Heart right ventricle (tissue), 16 donors: ENCODE measurements at regions not wholly inside any gene's neighbourhood (a gene's known extent, or its start where the extent isn't known, plus 50 kb on each side); places are given as distances from the start of the nearest gene placed in this dataset.

Experiments used
- ATAC-seq, 8 donors: fragments of 200-7000 bp; cut with Tn5 transposase; one replicate each; pipeline ENCODE4 v1.9.1; 2020; ENCODE audit warnings: mild to moderate bottlenecking in 8 of 8, moderate library complexity in 8 of 8, moderate number of reproducible peaks in 1 of 8
- DNase-seq, 2 donors: peaks; one replicate each; pipeline ENCODE4 v3.0.0-alpha.2; 2020
- H3K27ac ChIP-seq, 10 donors: fragments of 200-600 bp; sonication (generic) in 2 of 10; one replicate each; pipeline versions ENCODE4 v1.5.0 to v1.8.0; 2020 to 2022; ENCODE audit warnings: mild to moderate bottlenecking in 3 of 10
- H3K27me3 ChIP-seq, 7 donors: fragments of 200-600 bp; one replicate each; pipeline ENCODE4 v1.8.0; 2021 to 2022; ENCODE audit warnings: mild to moderate bottlenecking in 2 of 7
- H3K36me3 ChIP-seq, 9 donors: fragments of 200-600 bp; sonication (generic) in 1 of 9; one replicate each; pipeline versions ENCODE4 v1.5.0 to v1.8.0; 2020 to 2022; ENCODE audit warnings: mild to moderate bottlenecking in 2 of 9
- H3K4me1 ChIP-seq, 9 donors: fragments of 200-600 bp; sonication (generic) in 1 of 9; one replicate each; pipeline versions ENCODE4 v1.5.0 to v1.8.0; 2020 to 2022; ENCODE audit warnings: mild to moderate bottlenecking in 4 of 9
- H3K4me3 ChIP-seq, 10 donors: fragments of 200-600 bp; sonication (generic) in 2 of 10; one replicate each; pipeline versions ENCODE4 v1.5.0 to v1.8.0; 2020 to 2022; ENCODE audit warnings: mild to moderate bottlenecking in 7 of 10, moderate library complexity in 2 of 10
- H3K9me3 ChIP-seq, 11 donors: fragments of 200-600 bp in 10 of 11; sonication (generic) in 2 of 11; one replicate each; pipeline versions ENCODE4 v1.5.0 to v1.8.0; 2013 to 2022; ENCODE audit warnings: mild to moderate bottlenecking in 2 of 11, control low read depth in 1 of 11, moderate library complexity in 1 of 11
- CTCF ChIP-seq, 9 donors: fragments of 200-600 bp; sonication (generic) in 2 of 9; IDR thresholded peaks; one replicate each; pipeline versions ENCODE4 v1.5.0 to v1.8.0; 2021 to 2022; ENCODE audit warnings: antibody characterized with exemption in 9 of 9, mild to moderate bottlenecking in 5 of 9, moderate library complexity in 1 of 9
- WGBS, 2 donors: extraction: QIAGEN DNeasy Blood & Tissue Kit; methylation state at CpG; one replicate each; pipeline ENCODE4 v1.1.7; 2013; ENCODE audit warnings: inconsistent platforms in 1 of 2; 5-methylcytosine and 5-hydroxymethylcytosine counted together
- intact Hi-C, 10 donors: fragments of 100-400 bp; cut with DNase I; formaldehyde crosslinking; loops; one replicate each; pipeline versions ENCODE4 v1.11.1 to v1.14.2; 2022
- donor health status: Arrhythmogenic right ventricular cardiomyopathy.
- donor health status: ischemic (EF 13 %, LVEDD 7.1; RV severe dilation, severe dysfunction).
- donor health status: healthy with polysubstance abuse.
- donor health status: DM: no; HTN: yes; CAD: no.
- donor health status: DM: no; HTN: no; CAD: no.
- donor health status: ischemic (EF 25% LVEDD 6.9; RV normal size, moderate dysfunction).
- donor health status: ischemic (EF 25% LVEDD 5.7; RV mildly dilated, moderate dysfunction).
- donor health status: healthy.
- donor health status: DM: yes; HTN: yes; CAD: no.
- donor health status: Ischemic cardiomyopathy.
- donor health status: ischemic (EF 35%, LVEDD 5.7; RV mildly dilated, moderate dysfunction).
- donor health status: nonischemic (EF 11% LVEDD 7.7; RV severe dilation, severe dysfunction).
- donor health status: DM: yes; HTN: yes; CAD: no.
- donor health status: PGD.
- donor health status: ischemic (EF 29% LVEDD 5.4; RV normal size, mild dysfunction).
- donor health status: nonischemic (EF 23%, LVEDD 6.1; RV moderate dilation, normal function).

DNA sequence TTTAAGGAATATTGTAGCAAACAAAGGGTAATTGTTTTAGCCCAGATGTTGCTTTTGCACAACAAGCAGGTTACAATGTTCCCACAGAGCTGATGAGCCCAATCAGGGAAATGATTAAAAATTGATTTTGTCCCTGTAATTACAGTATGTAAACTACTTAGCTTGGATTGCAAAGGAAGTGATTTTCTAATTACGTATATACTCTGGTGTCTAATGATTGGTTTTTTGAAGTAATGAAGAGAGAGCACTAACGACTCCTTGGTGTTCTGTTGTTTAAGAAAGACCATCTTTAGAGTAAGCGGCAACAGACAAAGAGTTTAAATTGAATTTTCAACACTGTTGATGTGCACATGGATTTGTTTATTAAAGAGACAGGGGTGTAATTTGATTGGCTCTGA, 95.3 kb upstream of the ZNF536 start:
- intact Hi-C loops = no loop called here
- H3K9me3 ChIP-seq = peaks cover 0 to 17% (median 2%) of the 10 kb centered on the region in 11 donors
- DNase-seq = no peak
- no peak overlapping the region for H3K4me3 ChIP-seq
- ATAC-seq = no peak
- WGBS, 2 donors = 67 to 68% methylated on average over 3 of the region's 3 CpGs
- TF ChIP-seq CTCF (IDR thresholded peaks at IDR 0.05) = no peak
- peaks cover 0 to 6% (median 0%) of the 10 kb centered on the region in 9 donors for H3K4me1 ChIP-seq
- H3K27ac ChIP-seq = no peak overlapping the region
- no peaks in the 10 kb centered on the region for H3K36me3 ChIP-seq
- peaks cover 0 to 27% (median 0%) of the 10 kb centered on the region in 7 donors for H3K27me3 ChIP-seq

DNA sequence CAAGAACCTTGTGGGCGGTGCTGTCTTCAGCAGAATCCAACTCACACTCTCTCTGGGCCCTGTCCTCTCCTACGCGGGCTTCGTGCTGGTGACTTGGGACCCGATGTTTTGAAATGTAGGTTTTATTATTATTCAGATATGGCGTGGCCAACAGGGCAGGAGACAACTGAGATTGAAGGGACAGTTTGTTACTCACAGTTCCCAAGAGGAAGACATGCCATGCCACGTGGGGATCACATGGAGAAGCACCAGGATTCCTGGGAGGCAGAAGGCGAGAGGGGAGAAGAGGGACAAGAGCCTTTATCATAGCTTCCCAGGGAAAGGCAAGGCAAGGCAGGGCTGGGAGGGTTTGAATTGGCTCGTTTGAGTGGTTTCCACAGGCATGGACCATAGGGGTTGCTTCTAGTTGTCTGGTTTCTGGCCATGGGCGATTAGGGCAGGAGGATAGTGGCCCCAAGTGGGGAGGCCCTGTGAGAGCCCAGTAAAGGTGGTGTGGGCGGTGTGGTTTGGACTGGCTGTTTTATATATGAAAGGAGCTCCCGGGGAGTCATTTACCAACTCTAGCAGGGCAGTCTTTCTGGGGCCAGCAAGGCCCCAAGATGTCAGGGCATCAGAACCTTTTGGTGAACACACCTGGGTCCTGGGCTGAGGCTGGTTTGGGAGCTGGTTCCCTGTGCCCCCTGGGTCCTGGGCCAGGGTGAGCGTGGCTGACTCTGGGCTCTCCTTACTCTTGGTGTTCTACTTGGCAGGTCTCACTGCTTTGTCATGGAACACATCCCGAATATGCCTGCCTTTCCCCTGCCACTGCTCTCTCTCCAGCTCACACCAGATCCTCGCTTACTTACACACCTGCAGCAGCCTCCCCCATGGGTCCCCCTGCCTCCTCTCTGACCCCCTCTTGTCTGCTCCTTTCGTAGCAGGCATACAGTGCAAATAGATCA, 94.0 kb upstream of the ZNF536 start:
- no peak overlapping the region for H3K4me3 ChIP-seq
- ATAC-seq = peak in 4 of 8 donors; percentile 37 to 62 (median 56)
- peaks cover 0 to 27% (median 0%) of the 10 kb centered on the region in 7 donors for H3K27me3 ChIP-seq
- no peaks in the 10 kb centered on the region for H3K36me3 ChIP-seq
- H3K27ac ChIP-seq = no peak overlapping the region
- peaks cover 0 to 6% (median 0%) of the 10 kb centered on the region in 9 donors for H3K4me1 ChIP-seq
- intact Hi-C loops = no loop called here
- WGBS, 2 donors = 80 to 83% methylated on average over 16 of the region's 16 CpGs
- DNase-seq = peak in 1 of 2 donors; percentile 12
- peaks cover 0 to 5% (median under 1%) of the 10 kb centered on the region in 11 donors for H3K9me3 ChIP-seq
- TF ChIP-seq CTCF (IDR thresholded peaks at IDR 0.05) = no peak

DNA sequence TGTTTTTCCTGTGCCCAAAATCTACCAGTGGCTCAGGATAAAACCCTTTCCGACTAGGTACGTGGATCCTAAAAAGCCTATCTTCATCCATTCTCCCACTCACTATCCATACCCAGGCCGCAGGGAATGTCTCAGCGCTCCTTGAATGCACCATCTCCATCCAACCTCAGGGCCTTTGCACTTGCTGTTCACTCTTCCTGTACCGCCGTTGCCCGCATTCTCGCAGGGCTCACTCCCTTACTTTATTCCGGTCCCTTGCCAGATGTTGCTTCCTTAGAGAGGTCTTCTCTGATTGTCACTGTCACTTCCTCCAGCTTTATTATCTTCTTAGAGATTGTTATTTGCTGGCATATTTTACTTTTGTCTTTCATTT, 93.3 kb upstream of the ZNF536 start:
- WGBS, 2 donors = 92 to 93% methylated on average over 9 of the region's 9 CpGs
- Histone ChIP-seq H3K4me1 (peaks cover 0 to 6% (median 0%) of the 10 kb centered on the region in 9 donors), H3K36me3 (no peaks in the 10 kb centered on the region), H3K27me3 (peaks cover 0 to 27% (median 0%) of the 10 kb centered on the region in 7 donors), H3K27ac (no peak overlapping the region), H3K9me3 (no peaks in the 10 kb centered on the region), H3K4me3 (no peak overlapping the region)
- intact Hi-C loops = no loop called here
- DNase-seq (no peak), ATAC-seq (no peak)
- no peak for TF ChIP-seq CTCF (IDR thresholded peaks at IDR 0.05)

DNA sequence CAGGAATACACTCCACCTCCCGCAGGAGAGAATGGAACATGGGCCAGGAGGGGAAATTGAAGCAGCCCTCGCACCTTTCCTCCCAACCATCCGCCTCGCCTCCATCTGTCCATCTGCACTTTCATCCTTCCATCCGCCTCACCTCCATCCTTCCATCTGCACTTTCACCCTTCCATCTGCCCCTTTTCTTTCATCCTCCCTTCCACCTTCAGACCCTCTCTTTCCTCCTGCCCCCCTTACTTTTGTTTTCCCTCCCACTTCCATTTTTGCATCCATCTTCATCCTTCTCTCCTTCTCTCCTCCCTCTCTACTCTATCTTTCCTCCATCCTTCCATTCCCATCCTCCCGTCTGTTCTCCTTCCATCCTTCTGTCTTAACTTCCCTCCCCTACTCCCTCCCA, 92.2 kb upstream of the ZNF536 start:
- H3K36me3 ChIP-seq = no peaks in the 10 kb centered on the region
- DNase-seq = no peak
- 71 to 84% methylated on average over 6 of the region's 6 CpGs for whole genome bisulfite sequencing, 2 donors
- H3K4me1 ChIP-seq = peaks cover 0 to 6% (median 0%) of the 10 kb centered on the region in 9 donors
- ATAC-seq = no peak
- no peak for TF ChIP-seq CTCF (IDR thresholded peaks at IDR 0.05)
- no peak overlapping the region for H3K27ac ChIP-seq
- H3K9me3 ChIP-seq = no peaks in the 10 kb centered on the region
- H3K27me3 ChIP-seq = peaks cover 0 to 26% (median 0%) of the 10 kb centered on the region in 7 donors
- intact Hi-C loops = no loop called here
- H3K4me3 ChIP-seq = no peak overlapping the region
